ENCODE measurements at regions not wholly inside any gene's neighbourhood (a gene's known extent, or its start where the extent isn't known, plus 50 kb on each side); places are given as distances from the start of the nearest gene placed in this dataset.

DNA sequence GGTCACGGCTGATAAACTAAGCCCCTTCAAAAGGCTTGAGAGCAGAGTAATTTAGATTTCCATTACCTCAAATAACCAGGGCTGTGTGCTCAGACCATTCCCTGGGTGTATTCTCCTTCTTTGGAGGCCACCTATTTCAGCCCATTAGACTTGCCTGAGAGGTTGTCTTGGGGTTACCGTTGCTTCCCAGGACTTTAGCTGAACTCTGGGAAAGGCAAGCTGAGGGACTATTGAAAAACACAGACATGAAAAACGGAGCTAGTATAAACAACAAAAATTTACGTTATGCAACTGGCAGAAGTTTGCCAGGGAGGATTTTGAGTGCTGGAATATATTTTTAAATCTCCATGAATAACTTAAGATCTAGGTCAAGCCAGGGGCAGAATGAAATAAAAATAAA, 561.0 kb upstream of the TNP1 start:
- Histone ChIP-seq H4K20me1 (ENCODE audit: control insufficient read depth, insufficient read depth) (no peaks in the 10 kb centered on the region), H3K4me1 (ENCODE audit: control insufficient read depth, insufficient read depth, low read length) (peaks cover 2% of the 10 kb centered on the region; the same call in 1 of the 2 replicates), H3K4me3 (no peak overlapping the region), H2AFZ (ENCODE audit: control insufficient read depth, low read depth, low read length) (no peak overlapping the region), H3K36me3 (ENCODE audit: control insufficient read depth in 2 of 2, insufficient read depth in 2 of 2, low read length in 1 of 2) (no peaks in the 10 kb centered on the region), H3K9me3 (replicated peaks; ENCODE audit: control insufficient read depth, insufficient read depth, low read length) (no peaks in the 10 kb centered on the region; the same call in 2 of the 3 replicates), H3K79me2 (ENCODE audit: control insufficient read depth, insufficient read depth, low read length) (no peaks in the 10 kb centered on the region), H3K9ac (ENCODE audit: control insufficient read depth, insufficient read depth, low read length) (no peak overlapping the region), H3K27ac (ENCODE audit: control insufficient read depth, insufficient read depth) (no peak overlapping the region), H3K4me2 (ENCODE audit: control insufficient read depth, insufficient read depth) (no peak overlapping the region), H3K27me3 (replicated peaks in 1 of 2; ENCODE audit: control insufficient read depth in 2 of 2, insufficient read depth in 2 of 2, low read length in 1 of 2) (no peaks in the 10 kb centered on the region)
- in situ Hi-C loops (cut with MboI) (no loop called here), intact Hi-C loops (cut with micrococcal nuclease; ENCODE audit: unreplicated experiment) (no loop called here)
- FAIRE-seq (no peak), ATAC-seq (no peak), DNase-seq (ENCODE audit: low read depth, low spot score) (no peak)
- ChIA-PET POLR2A (no interaction called here), RAD21 (ENCODE audit: unreplicated experiment) (no interaction called here), SMC1A (ENCODE audit: uncharacterized antibody, unreplicated experiment) (no interaction called here), CTCF (no interaction called here)
- TF ChIP-seq KDM1A (IDR thresholded peaks at IDR 0.05; ENCODE audit: borderline replicate concordance) (no peak), TCF3 (IDR thresholded peaks at IDR 0.05; ENCODE audit: borderline replicate concordance, insufficient read depth, low read depth, low read length) (no peak), IRF4 (IDR thresholded peaks at IDR 0.05; ENCODE audit: low read depth, low read length) (no peak)
- BruUV-seq (replicated peaks), result no TSS peak
- 11% methylated on average over 4 of the region's 4 CpGs for WGBS (ENCODE audit: insufficient coverage, insufficient replicate concordance, low lambda C conversion rate, missing lambda C conversion rate)

DNA sequence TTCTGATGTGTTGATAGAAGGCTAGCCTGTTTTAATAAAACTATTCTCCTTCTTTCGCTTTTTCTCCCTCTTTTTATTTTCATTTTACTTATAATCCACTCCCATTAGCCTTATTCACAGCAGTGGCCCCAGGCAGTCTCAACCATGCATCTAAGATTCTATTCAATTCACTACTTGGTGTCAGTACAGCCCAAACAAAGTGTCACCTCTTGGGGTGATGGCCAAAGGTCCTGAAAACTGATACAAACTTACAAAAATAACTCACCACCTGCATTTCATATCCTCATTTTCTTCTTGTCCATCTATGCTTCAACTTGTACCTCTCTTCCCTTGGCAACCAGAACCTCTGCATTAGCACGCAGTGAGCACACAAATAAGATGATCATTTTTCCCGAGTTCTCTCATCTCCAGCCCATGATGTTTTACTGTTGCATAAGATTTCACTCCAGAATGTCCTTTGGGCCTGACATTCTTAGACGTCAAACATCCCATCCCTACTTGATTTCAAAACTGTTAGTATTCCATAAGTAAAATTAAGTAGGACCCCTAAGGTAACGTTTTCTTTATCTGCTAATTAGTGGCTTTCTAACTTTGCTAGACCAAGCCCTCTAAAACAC, 559.3 kb upstream of the TNP1 start:
- H3K27ac ChIP-seq (ENCODE audit: control insufficient read depth, insufficient read depth), result no peak overlapping the region
- in situ Hi-C loops (cut with MboI) (no loop called here), intact Hi-C loops (cut with micrococcal nuclease; ENCODE audit: unreplicated experiment) (no loop called here)
- FAIRE-seq (peak; percentile 78), ATAC-seq (peak; percentile 69), DNase-seq (ENCODE audit: low read depth, low spot score) (no peak)
- no peaks in the 10 kb centered on the region for H4K20me1 ChIP-seq (ENCODE audit: control insufficient read depth, insufficient read depth)
- H3K4me3 ChIP-seq, result no peak overlapping the region
- ChIA-PET POLR2A (no interaction called here), CTCF (no interaction called here), SMC1A (ENCODE audit: uncharacterized antibody, unreplicated experiment) (no interaction called here), RAD21 (ENCODE audit: unreplicated experiment) (no interaction called here)
- H3K27me3 ChIP-seq (replicated peaks in 1 of 2; ENCODE audit: control insufficient read depth in 2 of 2, insufficient read depth in 2 of 2, low read length in 1 of 2), result no peaks in the 10 kb centered on the region
- no peaks in the 10 kb centered on the region for H3K9me3 ChIP-seq (replicated peaks; ENCODE audit: control insufficient read depth, insufficient read depth, low read length)
- no peaks in the 10 kb centered on the region for H3K79me2 ChIP-seq (ENCODE audit: control insufficient read depth, insufficient read depth, low read length)
- H3K4me1 ChIP-seq (ENCODE audit: control insufficient read depth, insufficient read depth, low read length), result peaks cover 9% of the 10 kb centered on the region
- H3K36me3 ChIP-seq (ENCODE audit: control insufficient read depth in 2 of 2, insufficient read depth in 2 of 2, low read length in 1 of 2), result no peaks in the 10 kb centered on the region
- H3K9ac ChIP-seq (ENCODE audit: control insufficient read depth, insufficient read depth, low read length), result no peak overlapping the region
- WGBS (ENCODE audit: insufficient coverage, insufficient replicate concordance, low lambda C conversion rate, missing lambda C conversion rate), result 54% methylated on average over 5 of the region's 5 CpGs
- no peak overlapping the region for H2AFZ ChIP-seq (ENCODE audit: control insufficient read depth, low read depth, low read length)
- no peak for TF ChIP-seq SUPT20H (IDR thresholded peaks at IDR 0.05; ENCODE audit: borderline replicate concordance, control insufficient read depth, low read depth, low read length)
- TF ChIP-seq SPI1 (IDR thresholded peaks at IDR 0.05; ENCODE audit: borderline replicate concordance, insufficient read depth, low read depth, low read length), result peak; percentile 17; the same call in 1 of the 2 replicates
- no TSS peak for BruUV-seq (replicated peaks)
- no peak overlapping the region for H3K4me2 ChIP-seq (ENCODE audit: control insufficient read depth, insufficient read depth)

Data from GM12878 (cell line).